ENCODE measurements at regions not wholly inside any gene's neighbourhood (a gene's known extent, or its start where the extent isn't known, plus 50 kb on each side); places are given as distances from the start of the nearest gene placed in this dataset.

- H3K27ac ChIP-seq (replicated peaks) = no peak overlapping the region
- H3K27me3 ChIP-seq (ENCODE audit: insufficient read depth, poor library complexity, severe bottlenecking) = no peaks in the 10 kb centered on the region
- no peak for DNase-seq (ENCODE audit: low read depth in 1 of 2, low spot score in 1 of 2)
- no peak overlapping the region for H3K4me3 ChIP-seq (replicated peaks; ENCODE audit: insufficient read depth, low read length)
- no peak for TF ChIP-seq GABPA (IDR thresholded peaks at IDR 0.05; ENCODE audit: low read depth)
- TF ChIP-seq, protein P1, sequence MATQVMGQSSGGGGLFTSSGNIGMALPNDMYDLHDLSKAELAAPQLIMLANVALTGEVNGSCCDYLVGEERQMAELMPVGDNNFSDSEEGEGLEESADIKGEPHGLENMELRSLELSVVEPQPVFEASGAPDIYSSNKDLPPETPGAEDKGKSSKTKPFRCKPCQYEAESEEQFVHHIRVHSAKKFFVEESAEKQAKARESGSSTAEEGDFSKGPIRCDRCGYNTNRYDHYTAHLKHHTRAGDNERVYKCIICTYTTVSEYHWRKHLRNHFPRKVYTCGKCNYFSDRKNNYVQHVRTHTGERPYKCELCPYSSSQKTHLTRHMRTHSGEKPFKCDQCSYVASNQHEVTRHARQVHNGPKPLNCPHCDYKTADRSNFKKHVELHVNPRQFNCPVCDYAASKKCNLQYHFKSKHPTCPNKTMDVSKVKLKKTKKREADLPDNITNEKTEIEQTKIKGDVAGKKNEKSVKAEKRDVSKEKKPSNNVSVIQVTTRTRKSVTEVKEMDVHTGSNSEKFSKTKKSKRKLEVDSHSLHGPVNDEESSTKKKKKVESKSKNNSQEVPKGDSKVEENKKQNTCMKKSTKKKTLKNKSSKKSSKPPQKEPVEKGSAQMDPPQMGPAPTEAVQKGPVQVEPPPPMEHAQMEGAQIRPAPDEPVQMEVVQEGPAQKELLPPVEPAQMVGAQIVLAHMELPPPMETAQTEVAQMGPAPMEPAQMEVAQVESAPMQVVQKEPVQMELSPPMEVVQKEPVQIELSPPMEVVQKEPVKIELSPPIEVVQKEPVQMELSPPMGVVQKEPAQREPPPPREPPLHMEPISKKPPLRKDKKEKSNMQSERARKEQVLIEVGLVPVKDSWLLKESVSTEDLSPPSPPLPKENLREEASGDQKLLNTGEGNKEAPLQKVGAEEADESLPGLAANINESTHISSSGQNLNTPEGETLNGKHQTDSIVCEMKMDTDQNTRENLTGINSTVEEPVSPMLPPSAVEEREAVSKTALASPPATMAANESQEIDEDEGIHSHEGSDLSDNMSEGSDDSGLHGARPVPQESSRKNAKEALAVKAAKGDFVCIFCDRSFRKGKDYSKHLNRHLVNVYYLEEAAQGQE (IDR thresholded peaks at IDR 0.05; ENCODE audit: insufficient replicate concordance, low read depth) = no peak
- TF ChIP-seq CTCF (IDR thresholded peaks at IDR 0.05; ENCODE audit: insufficient read depth, low read length) = no peak
- TF ChIP-seq POLR2AphosphoS5 (IDR thresholded peaks at IDR 0.05; ENCODE audit: low read depth) = no peak
- no peak for TF ChIP-seq SPI1 (IDR thresholded peaks at IDR 0.05; ENCODE audit: borderline replicate concordance, low read depth)
These were observed 345.3 kb downstream of the GABRG1 start for GRCh38 chr4:45778514-45778913.

DNA sequence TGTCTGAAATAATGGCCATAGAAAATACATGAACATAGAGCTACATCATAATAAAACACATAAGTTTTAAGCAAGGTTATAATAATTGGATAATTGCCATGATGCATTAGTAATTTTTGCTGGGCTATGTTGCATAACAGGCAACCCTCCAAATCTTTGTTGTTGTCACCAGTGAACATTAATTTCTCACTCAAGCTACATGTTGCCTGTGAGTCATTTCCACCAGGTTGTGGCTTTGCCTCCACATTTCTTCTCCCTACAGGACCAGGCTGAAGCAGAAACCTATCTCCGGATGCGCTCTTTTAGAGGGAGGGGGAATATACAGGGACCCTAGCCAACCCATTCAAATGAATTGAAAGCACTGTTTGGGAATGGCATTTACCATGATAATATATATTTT lies 347.7 kb downstream of the GABRG1 start:
- H3K27me3 ChIP-seq (ENCODE audit: insufficient read depth, poor library complexity, severe bottlenecking) = no peaks in the 10 kb centered on the region
- no peak overlapping the region for H3K27ac ChIP-seq (replicated peaks)
- no peak for DNase-seq (ENCODE audit: low read depth in 1 of 2, low spot score in 1 of 2)
- TF ChIP-seq CTCF (IDR thresholded peaks at IDR 0.05; ENCODE audit: insufficient read depth, low read length) = no peak
- TF ChIP-seq POLR2AphosphoS5 (IDR thresholded peaks at IDR 0.05; ENCODE audit: low read depth) = no peak
- TF ChIP-seq GABPA (IDR thresholded peaks at IDR 0.05; ENCODE audit: low read depth) = no peak
- TF ChIP-seq SPI1 (IDR thresholded peaks at IDR 0.05; ENCODE audit: borderline replicate concordance, low read depth) = no peak
- TF ChIP-seq, protein P1 (IDR thresholded peaks at IDR 0.05; ENCODE audit: insufficient replicate concordance, low read depth) = no peak
- H3K4me3 ChIP-seq (replicated peaks; ENCODE audit: insufficient read depth, low read length) = no peak overlapping the region

DNA sequence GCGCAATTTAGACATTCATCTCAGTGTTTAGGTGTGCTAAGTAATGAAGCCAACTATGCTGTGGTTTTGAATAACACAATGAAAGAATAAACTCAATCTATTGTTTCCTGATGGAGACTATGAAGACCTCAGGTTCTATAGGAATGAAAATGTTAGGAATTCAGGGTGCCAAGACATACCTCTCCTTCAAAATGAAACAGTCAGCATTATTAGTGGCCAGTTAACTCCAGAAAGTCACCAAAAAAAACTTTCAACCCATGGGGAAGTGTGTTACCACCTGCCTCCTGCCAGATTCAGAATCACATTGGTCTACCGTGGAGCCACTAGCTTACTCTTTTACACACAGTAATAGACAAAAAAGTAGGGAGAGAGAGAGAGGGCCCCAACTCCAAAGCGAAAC lies 352.9 kb downstream of the GABRG1 start:
- Histone ChIP-seq H3K27me3 (ENCODE audit: insufficient read depth, poor library complexity, severe bottlenecking) (no peaks in the 10 kb centered on the region), H3K4me3 (replicated peaks; ENCODE audit: insufficient read depth, low read length) (no peak overlapping the region), H3K27ac (replicated peaks) (no peak overlapping the region)
- TF ChIP-seq GABPA (IDR thresholded peaks at IDR 0.05; ENCODE audit: low read depth) (no peak), SPI1 (IDR thresholded peaks at IDR 0.05; ENCODE audit: borderline replicate concordance, low read depth) (no peak), POLR2AphosphoS5 (IDR thresholded peaks at IDR 0.05; ENCODE audit: low read depth) (no peak), CTCF (IDR thresholded peaks at IDR 0.05; ENCODE audit: insufficient read depth, low read length) (no peak)
- TF ChIP-seq, protein P1 (IDR thresholded peaks at IDR 0.05; ENCODE audit: insufficient replicate concordance, low read depth) = no peak
- no peak for DNase-seq (ENCODE audit: low read depth in 1 of 2, low spot score in 1 of 2)
